GM20431 (cell line): ENCODE measurements at regions not wholly inside any gene's neighbourhood (a gene's known extent, or its start where the extent isn't known, plus 50 kb on each side); places are given as distances from the start of the nearest gene placed in this dataset.

Experiments used
- in situ Hi-C: fragments of 300-500 bp; cut with MseI, MboI; formaldehyde crosslinking; loops from one replicate; pipeline ENCODE4 v1.15.0; 2020; ENCODE audit warnings: low sequenced_read_pairs; ENCODE audit not compliant: unreplicated experiment

GRCh38 chr17:14470417-14470816 lies 169.5 kb downstream of the HS3ST3B1 start:
- in situ Hi-C loops = no loop called here

DNA sequence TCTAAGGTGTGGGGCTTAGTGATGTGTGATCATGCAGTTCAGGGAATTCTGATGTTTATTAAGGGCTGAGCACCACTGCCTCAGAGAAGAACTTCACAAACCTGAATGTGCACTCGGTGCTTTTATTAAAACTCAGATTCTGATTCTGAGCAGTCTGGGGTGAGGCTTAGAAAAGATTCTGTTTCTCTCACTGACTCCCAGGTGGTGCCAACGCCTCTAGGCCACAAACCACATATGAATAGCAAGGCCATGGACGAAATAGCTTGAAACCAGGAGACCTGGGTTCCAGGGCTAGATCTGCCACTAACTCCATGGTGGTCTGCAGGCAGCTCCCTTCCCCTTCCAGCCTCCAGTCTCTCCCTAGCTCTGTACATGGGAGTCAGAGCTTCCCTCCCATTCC lies 169.1 kb downstream of the HS3ST3B1 start:
- in situ Hi-C loops = no loop called here

- in situ Hi-C loops = no loop called here
Measured at GRCh38 chr17:14468858-14469257, 168.0 kb downstream of the HS3ST3B1 start.

GRCh38 chr17:14461227-14461548 lies 160.3 kb downstream of the HS3ST3B1 start:
- in situ Hi-C loops = no loop called here

- in situ Hi-C loops = no loop called here
Measured at GRCh38 chr17:14460516-14461226, 159.8 kb downstream of the HS3ST3B1 start.

DNA sequence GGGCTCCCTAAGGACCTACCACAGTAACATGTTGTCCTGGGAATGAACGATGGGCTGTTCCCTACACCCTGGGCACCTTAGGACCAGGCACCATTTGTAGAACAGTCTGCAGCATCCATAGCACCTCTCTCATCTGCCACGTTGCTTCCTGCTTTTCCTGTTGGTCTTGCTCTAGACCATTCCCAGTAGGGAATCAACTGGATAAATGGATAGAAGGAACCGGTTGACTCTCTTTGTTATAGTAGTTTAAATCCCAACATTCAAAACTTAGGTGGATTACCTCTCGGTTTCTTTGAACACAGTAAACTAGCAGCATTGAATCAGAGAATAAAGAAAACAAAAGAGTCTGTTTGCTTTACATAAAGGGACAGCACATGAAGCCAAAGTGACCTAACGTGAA lies 159.1 kb downstream of the HS3ST3B1 start:
- in situ Hi-C loops = no loop called here

DNA sequence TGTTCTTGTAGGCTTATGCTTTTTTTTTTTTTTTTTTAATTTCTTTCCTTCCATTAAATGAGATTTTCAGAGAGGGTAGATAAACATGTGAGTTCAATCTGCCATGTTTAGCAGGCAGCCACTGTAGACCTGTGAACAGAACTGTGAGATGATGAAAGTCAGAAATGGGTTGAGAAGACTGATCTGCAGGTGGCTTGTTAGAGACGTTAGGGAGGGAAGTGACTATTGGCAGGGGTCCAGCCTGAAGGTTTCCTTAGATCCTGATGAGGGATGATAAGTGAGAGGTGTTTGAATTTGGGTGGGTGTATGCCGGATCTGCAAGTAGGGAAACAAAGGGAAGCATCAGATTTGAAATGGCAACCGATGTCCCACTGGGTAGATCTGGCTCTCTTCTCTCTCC lies 157.8 kb downstream of the HS3ST3B1 start:
- in situ Hi-C loops = no loop called here

DNA sequence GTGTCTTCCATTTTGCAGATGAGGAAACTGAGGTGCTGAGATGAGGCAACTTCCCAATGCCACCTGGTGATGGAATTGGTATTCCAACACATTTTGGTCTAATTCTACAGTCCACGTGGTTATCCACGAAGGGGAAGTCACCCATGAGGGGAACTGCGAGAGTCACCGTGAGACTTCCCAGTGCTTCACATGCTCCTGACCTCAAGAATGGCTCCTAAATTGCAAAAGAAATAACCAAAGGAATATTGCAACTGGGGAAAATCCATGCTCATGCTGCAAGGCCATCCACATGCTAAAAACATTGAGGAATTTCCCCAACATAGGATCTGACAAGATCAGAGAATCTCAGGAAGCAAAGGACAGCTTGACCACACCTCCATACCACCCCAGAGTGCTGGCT lies 153.9 kb downstream of the HS3ST3B1 start:
- in situ Hi-C loops = no loop called here

DNA sequence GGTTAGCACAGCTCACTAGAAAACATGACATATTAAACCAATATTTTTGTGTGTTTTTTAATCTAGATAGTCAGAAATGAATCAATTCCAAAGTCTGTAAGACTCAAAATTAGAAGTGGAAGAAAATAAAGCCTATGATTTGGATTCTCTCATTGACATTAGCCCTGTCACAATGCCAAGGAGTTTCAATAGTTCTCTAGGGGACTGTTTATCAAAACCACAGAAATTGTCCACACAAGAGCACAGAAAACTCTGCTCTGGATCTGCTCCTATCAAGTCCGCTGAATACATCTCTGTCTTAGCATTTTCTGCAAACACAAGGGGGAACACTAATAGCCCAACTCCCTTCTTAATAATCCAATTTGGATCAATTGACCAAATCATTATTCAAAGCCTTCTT lies 152.0 kb downstream of the HS3ST3B1 start:
- in situ Hi-C loops = no loop called here

DNA sequence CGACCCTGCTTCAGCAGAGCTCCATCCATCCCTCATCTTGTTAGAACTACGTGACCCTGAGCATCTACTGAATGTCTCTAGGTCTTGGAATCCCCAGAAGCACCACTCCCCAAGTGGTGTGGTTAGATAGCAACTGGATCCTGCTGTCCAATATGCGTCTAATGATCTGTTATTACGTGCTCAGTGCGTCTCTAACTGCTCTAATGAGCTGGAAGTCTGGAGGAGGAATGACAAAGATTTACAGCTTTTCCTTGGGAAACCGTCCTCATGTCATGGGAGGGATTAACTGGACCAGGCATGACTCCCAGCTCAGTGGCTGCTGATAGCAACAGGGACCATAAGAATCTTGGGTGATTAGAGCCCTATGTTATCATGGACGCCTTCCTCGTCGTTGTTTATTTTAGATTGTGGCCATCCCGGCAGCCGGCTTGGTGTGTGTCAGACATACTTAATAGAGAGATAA lies 150.9 kb downstream of the HS3ST3B1 start:
- in situ Hi-C loops = no loop called here

DNA sequence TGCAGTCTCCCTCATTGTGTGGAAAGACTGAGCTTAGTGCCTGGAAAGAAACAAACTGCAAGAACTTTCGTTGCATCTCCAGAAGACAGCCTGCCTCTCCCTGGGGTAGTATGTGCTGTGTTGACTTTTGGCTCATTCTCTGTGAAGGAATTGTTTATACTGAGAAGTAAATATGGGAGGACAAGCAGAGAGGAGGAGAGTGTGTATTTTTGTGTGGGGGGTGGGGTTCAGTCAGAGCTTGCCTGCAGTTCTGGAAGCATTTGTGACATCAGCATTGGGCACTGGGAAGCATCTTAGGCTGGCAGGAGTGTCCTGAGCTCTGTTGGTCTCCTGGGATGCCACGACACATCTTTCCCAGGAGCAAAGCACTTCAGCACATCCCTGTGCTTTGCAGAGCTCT lies 147.9 kb downstream of the HS3ST3B1 start:
- in situ Hi-C loops = no loop called here

GRCh38 chr17:14446825-14447224 lies 145.9 kb downstream of the HS3ST3B1 start:
- in situ Hi-C loops = no loop called here

DNA sequence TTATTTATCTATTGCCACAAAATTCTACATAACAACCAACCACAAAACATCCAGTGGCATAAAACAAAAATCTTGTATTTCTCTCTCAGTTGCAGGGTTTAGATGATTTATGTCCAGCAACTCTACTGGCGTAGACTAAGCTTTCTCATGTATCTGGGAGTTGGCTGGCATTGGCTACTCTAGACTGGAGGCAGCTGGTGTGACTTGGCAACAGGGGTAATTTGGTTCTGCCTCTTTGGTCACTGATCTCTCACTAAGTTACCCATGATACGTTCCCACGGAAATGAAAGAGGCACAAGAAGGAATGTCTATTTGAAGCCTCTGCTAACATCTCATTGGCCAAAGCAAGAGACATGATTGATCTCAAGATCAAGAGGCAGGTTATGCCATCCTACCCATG lies 144.0 kb downstream of the HS3ST3B1 start:
- in situ Hi-C loops = no loop called here

DNA sequence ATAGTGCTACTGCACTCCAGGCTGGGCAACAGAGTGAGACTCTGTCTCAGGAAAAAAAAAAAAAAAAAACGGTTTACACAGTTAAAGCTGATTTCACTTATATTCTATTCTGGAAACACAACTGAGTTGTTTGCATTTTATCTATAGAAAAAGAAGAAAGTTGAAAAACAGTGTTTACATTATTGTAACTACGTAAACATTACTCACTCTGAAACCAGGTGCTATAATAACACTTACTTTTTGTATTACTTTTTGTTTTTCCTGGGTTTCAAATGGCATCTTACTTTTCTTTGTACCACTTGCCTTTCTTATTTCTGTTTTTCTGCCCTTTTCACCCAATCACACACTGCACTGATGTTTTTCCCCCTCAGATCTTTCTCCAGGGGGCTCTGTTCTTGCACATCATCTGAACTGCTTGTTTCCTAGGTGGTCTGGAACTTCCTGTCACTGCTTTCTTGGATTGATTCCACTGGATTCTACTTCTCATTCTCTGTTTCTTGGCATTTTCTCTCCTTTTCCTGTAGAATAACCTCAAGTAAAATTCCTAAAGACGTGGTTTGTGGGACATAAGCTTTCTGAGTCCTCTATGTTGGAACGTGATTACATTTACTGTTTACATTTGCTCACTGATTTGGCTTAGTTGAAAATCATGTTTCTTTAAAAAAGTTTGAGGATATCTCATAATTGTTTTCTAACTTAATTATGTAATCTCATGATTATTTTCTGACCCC lies 142.1 kb downstream of the HS3ST3B1 start:
- in situ Hi-C loops = no loop called here

GRCh38 chr17:14437176-14437575 lies 136.3 kb downstream of the HS3ST3B1 start:
- in situ Hi-C loops = no loop called here

GRCh38 chr17:14436266-14436665 lies 135.4 kb downstream of the HS3ST3B1 start:
- in situ Hi-C loops = no loop called here

DNA sequence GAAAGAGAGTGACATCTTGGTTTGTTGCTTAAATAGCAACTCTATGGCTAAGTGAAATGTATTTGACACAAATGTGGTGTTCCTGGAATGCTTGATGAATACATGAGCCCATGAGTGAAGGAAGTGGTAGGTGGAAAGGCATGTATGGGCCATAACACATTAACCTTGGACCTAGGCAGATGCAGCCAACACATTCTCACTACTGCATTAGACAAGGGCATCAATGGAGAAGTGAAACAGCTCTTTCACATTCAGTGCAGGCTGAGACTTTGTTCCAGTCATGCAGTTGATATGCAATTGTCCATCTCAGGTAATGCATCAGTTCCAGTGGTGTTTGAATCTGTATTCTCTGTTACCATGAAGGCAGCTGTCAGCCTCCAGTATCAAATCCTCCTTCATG lies 133.6 kb downstream of the HS3ST3B1 start:
- in situ Hi-C loops = no loop called here

DNA sequence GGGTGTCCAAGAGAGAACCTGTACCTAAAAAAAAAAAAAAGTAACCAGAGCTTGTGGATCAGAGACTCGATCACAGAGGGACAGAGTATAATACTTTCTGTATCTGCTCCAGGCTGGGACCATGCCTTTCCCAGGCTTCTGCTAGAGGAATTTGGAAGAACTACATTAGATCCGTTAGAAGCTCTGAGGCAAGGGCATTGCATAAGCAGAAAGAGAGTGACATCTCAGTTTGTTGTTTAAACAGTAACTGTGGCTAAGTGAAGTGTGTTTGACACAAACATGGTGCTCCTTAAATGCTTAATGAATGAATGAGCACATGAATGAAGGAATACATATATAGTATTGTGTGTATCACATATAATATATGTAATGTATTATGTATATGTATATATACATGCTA lies 131.2 kb downstream of the HS3ST3B1 start:
- in situ Hi-C loops = no loop called here

DNA sequence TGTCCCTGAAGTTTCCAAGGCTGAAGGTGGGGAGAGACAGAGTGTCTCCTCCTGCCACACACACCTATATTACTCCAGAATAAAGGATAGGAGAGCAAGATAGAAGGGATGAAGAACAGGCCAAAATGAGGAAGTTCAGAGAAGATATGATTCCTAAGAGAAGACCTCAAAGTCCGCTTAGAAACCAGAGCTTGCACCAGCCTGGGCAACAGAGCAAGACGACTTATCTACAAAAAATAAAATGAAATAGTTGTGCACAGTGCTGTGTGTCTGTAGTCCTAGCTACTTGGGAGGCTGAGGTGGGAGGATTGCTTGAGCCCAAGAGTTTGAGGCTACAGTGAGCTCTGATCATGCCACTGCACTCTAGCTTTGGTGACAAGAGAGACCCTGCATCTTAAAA lies 128.2 kb downstream of the HS3ST3B1 start:
- in situ Hi-C loops = no loop called here

DNA sequence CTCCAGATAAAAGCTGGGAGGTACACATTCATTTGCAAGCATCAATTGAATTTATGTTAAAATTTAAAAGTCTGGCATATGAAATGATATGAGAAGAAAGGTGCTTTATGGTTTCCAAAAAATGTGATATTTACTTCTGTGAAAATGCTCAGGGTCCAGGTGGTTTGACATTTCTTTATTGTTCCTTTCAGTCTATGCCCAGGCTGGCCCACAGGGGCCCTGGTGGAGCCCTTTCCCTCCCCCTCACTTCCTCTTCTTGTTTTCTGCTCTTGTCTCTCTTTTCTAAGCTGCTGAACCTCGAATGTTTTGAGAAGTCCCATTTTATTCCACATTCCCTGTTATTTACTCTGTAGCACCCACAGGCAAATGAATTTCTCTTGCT lies 127.8 kb downstream of the HS3ST3B1 start:
- in situ Hi-C loops = no loop called here

GRCh38 chr17:14427900-14428647 lies 127.2 kb downstream of the HS3ST3B1 start:
- in situ Hi-C loops = no loop called here
